Tibial nerve (tissue), 4 donors: ENCODE measurements at regions not wholly inside any gene's neighbourhood (a gene's known extent, or its start where the extent isn't known, plus 50 kb on each side); places are given as distances from the start of the nearest gene placed in this dataset.

Experiments
- DNase-seq, 2 donors: peaks; one replicate each; pipeline ENCODE4 v3.0.0-alpha.2; 2019; ENCODE audit warnings: low spot score in 2 of 2
- H3K27ac ChIP-seq, 4 donors: fragments of 200-600 bp; sonication (generic) in 3 of 4; one replicate each; pipeline ENCODE4 v1.5.1; 2017 to 2019; ENCODE audit warnings: mild to moderate bottlenecking in 1 of 4
- H3K27me3 ChIP-seq, 2 donors: fragments of 200-600 bp; sonication (generic) in 1 of 2; one replicate each; pipeline versions ENCODE4 v1.5.1 to v1.6.0; 2017 to 2019
- H3K36me3 ChIP-seq, 3 donors: fragments of 200-600 bp; sonication (generic); one replicate each; pipeline ENCODE4 v1.5.1; 2018 to 2019
- H3K4me1 ChIP-seq, 4 donors: fragments of 200-600 bp; sonication (generic) in 3 of 4; one replicate each; pipeline ENCODE4 v1.5.1; 2017 to 2019
- H3K4me3 ChIP-seq, 4 donors: fragments of 200-600 bp; sonication (generic) in 3 of 4; one replicate each; pipeline ENCODE4 v1.5.1; 2017 to 2019; ENCODE audit warnings: mild to moderate bottlenecking in 1 of 4, moderate library complexity in 1 of 4
- H3K9me3 ChIP-seq, 4 donors: fragments of 200-600 bp; sonication (generic) in 3 of 4; one replicate each; pipeline ENCODE4 v1.5.1; 2017 to 2019
- CTCF ChIP-seq, 5 experiments: fragments of 200-600 bp in 3 of 5; fragments of 450-650 bp in 2 of 5; sonication (generic) in 3 of 5; IDR thresholded peaks; one replicate each; pipeline ENCODE4 v1.5.1; 2016 to 2019; ENCODE audit warnings: antibody characterized with exemption in 5 of 5, mild to moderate bottlenecking in 3 of 5, moderate library complexity in 2 of 5
- EP300 ChIP-seq, 2 donors: sonication (generic); formaldehyde crosslinking; IDR thresholded peaks; one replicate each; pipeline ENCODE4 v1.6.1; 2017; ENCODE audit warnings: antibody characterized with exemption in 2 of 2, mild to moderate bottlenecking in 1 of 2
- POLR2A ChIP-seq, 2 donors: fragments of 450-650 bp; IDR thresholded peaks; one replicate each; pipeline ENCODE4 v1.6.1; 2017; ENCODE audit warnings: antibody characterized with exemption in 2 of 2, mild to moderate bottlenecking in 2 of 2, moderate library complexity in 2 of 2
- WGBS, 2 donors: methylation state at CpG; one replicate each; pipeline ENCODE4 v1.1.5; 2018; 5-methylcytosine and 5-hydroxymethylcytosine counted together

GRCh38 chr2:161480123-161480522, 64.0 kb downstream of the TBR1 start:
- H3K9me3 ChIP-seq: peaks cover 0 to 35% (median 4%) of the 10 kb centered on the region in 4 donors
- no peaks in the 10 kb centered on the region for H3K36me3 ChIP-seq
- no peaks in the 10 kb centered on the region for H3K27me3 ChIP-seq
- WGBS, 2 donors: 57 to 100% methylated on average over 1 to 3 of the region's 3 CpGs
- H3K4me3 ChIP-seq: no peak overlapping the region
- no peak overlapping the region for H3K27ac ChIP-seq
- DNase-seq: no peak
- no peaks in the 10 kb centered on the region for H3K4me1 ChIP-seq
- TF ChIP-seq POLR2A (IDR thresholded peaks at IDR 0.05) (no peak), CTCF (IDR thresholded peaks at IDR 0.05) (no peak), EP300 (IDR thresholded peaks at IDR 0.05) (no peak)

DNA sequence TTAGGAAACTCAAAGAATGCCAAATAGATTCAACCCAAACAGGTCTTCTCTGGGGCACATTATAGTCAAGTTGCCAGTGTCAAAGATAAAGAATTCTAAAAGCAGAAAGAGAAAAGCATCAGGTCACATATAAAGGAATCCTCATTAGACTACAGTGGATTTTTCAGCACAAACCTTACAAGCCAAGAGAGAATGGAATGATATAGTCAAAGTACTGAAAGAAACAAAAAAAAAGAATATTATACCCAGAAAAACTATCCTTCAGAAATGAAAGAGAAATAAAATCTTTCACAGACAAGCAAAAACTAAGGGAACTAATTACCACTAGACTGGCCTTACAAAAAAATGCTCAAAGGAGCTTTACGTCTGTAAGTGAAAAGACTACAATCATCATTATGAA, 65.5 kb downstream of the TBR1 start:
- TF ChIP-seq EP300 (IDR thresholded peaks at IDR 0.05): no peak
- no peak for TF ChIP-seq CTCF (IDR thresholded peaks at IDR 0.05)
- no peak for TF ChIP-seq POLR2A (IDR thresholded peaks at IDR 0.05)
- Histone ChIP-seq H3K4me3 (no peak overlapping the region), H3K36me3 (no peaks in the 10 kb centered on the region), H3K4me1 (no peaks in the 10 kb centered on the region), H3K27me3 (no peaks in the 10 kb centered on the region), H3K27ac (no peak overlapping the region), H3K9me3 (peaks cover 0 to 35% (median 4%) of the 10 kb centered on the region in 4 donors)
- WGBS, 2 donors: 90% methylated on average over 1 of the region's 1 CpG
- DNase-seq: no peak

DNA sequence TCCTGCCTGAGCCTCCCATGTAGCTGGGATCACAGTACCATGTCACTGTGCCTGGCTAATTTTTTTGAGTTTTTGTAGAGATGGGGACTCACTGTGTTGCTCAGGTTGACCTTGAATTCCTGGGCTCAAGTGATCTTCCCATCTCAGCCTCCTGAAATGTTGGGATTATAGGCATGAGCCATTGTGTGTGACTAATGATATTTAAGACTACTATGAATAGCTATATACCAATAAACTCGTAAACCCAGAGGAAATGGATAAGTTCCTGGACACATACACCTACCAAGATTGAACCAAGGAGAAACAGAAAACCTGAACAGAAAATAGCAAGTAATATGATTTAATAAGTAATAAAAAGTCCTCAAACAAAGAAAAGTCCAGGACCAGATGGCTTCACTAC, 68.0 kb downstream of the TBR1 start:
- Histone ChIP-seq H3K27ac (no peak overlapping the region), H3K9me3 (peaks cover 0 to 35% (median 4%) of the 10 kb centered on the region in 4 donors), H3K36me3 (no peaks in the 10 kb centered on the region), H3K4me3 (no peak overlapping the region), H3K4me1 (no peaks in the 10 kb centered on the region), H3K27me3 (no peaks in the 10 kb centered on the region)
- DNase-seq: no peak
- TF ChIP-seq CTCF (IDR thresholded peaks at IDR 0.05) (no peak), EP300 (IDR thresholded peaks at IDR 0.05) (no peak), POLR2A (IDR thresholded peaks at IDR 0.05) (no peak)
- 77 to 78% methylated on average over 1 of the region's 1 CpG for WGBS, 2 donors

- no peak overlapping the region for H3K4me3 ChIP-seq
- no peaks in the 10 kb centered on the region for H3K27me3 ChIP-seq
- H3K4me1 ChIP-seq: no peaks in the 10 kb centered on the region
- no peak for DNase-seq
- TF ChIP-seq EP300 (IDR thresholded peaks at IDR 0.05) (no peak), CTCF (IDR thresholded peaks at IDR 0.05) (no peak), POLR2A (IDR thresholded peaks at IDR 0.05) (no peak)
- H3K9me3 ChIP-seq: peaks cover 0 to 19% (median 0%) of the 10 kb centered on the region in 4 donors
- H3K36me3 ChIP-seq: no peaks in the 10 kb centered on the region
- no peak overlapping the region for H3K27ac ChIP-seq
Observed at GRCh38 chr2:161486111-161486510, 70.0 kb downstream of the TBR1 start.

- DNase-seq: no peak
- no peak overlapping the region for H3K27ac ChIP-seq
- WGBS, 2 donors: 76 to 78% methylated on average over 3 of the region's 3 CpGs
- H3K36me3 ChIP-seq: no peaks in the 10 kb centered on the region
- TF ChIP-seq POLR2A (IDR thresholded peaks at IDR 0.05): no peak
- TF ChIP-seq EP300 (IDR thresholded peaks at IDR 0.05): no peak
- TF ChIP-seq CTCF (IDR thresholded peaks at IDR 0.05): no peak
- H3K4me1 ChIP-seq: no peaks in the 10 kb centered on the region
- H3K9me3 ChIP-seq: no peaks in the 10 kb centered on the region
- H3K27me3 ChIP-seq: no peaks in the 10 kb centered on the region
- no peak overlapping the region for H3K4me3 ChIP-seq
Observed at GRCh38 chr2:161488131-161488699, 72.1 kb downstream of the TBR1 start.
